Thyroid gland (tissue), 4 donors: ENCODE measurements at regions not wholly inside any gene's neighbourhood (a gene's known extent, or its start where the extent isn't known, plus 50 kb on each side); places are given as distances from the start of the nearest gene placed in this dataset.

ENCODE experiments used
- CTCF ChIP-seq, 6 experiments: fragments of 200-600 bp in 3 of 6; fragments of 450-650 bp in 3 of 6; sonication (generic) in 3 of 6; IDR thresholded peaks; one replicate each; pipeline ENCODE4 v1.5.1; 2016 to 2019; ENCODE audit warnings: antibody characterized with exemption in 6 of 6, mild to moderate bottlenecking in 2 of 6, inconsistent platforms in 1 of 6, moderate library complexity in 1 of 6
- POLR2A ChIP-seq, 2 donors: fragments of 450-650 bp; IDR thresholded peaks; one replicate each; pipeline ENCODE4 v1.6.1; 2017; ENCODE audit warnings: antibody characterized with exemption in 2 of 2, mild to moderate bottlenecking in 2 of 2, moderate library complexity in 1 of 2

GRCh38 chr1:47569261-47569660 lies 131.4 kb downstream of the FOXD2 start:
- TF ChIP-seq POLR2A (IDR thresholded peaks at IDR 0.05) (no peak), CTCF (IDR thresholded peaks at IDR 0.05) (no peak)
